ENCODE measurements at regions not wholly inside any gene's neighbourhood (a gene's known extent, or its start where the extent isn't known, plus 50 kb on each side); places are given as distances from the start of the nearest gene placed in this dataset.

- no peak for ATAC-seq
- WGBS, 2 donors (ENCODE audit: low coverage in 1 of 2), result 98% methylated on average over 5 of the region's 6 CpGs; no CpG with 5 or more reads in 1 of the 2 donors
- no peaks in the 10 kb centered on the region for H3K36me3 ChIP-seq
- H3K27ac ChIP-seq, result no peak overlapping the region
- no peak overlapping the region for H3K4me3 ChIP-seq
- H3K9me3 ChIP-seq, result no peaks in the 10 kb centered on the region
- H3K4me1 ChIP-seq, result no peaks in the 10 kb centered on the region
- TF ChIP-seq POLR2A (IDR thresholded peaks at IDR 0.05), result no peak
- no peak for TF ChIP-seq CTCF (IDR thresholded peaks at IDR 0.05)
- TF ChIP-seq EP300 (IDR thresholded peaks at IDR 0.05), result no peak
- TF ChIP-seq POLR2AphosphoS5 (IDR thresholded peaks at IDR 0.05), result no peak
- peaks cover 14% of the 10 kb centered on the region for H3K27me3 ChIP-seq
Observed at GRCh38 chr11:45395421-45395820, 109.3 kb upstream of the SYT13 start.

- Histone ChIP-seq H3K4me1 (no peaks in the 10 kb centered on the region), H3K4me3 (no peak overlapping the region), H3K9me3 (no peaks in the 10 kb centered on the region), H3K27ac (no peak overlapping the region), H3K27me3 (peaks cover 13% of the 10 kb centered on the region), H3K36me3 (no peaks in the 10 kb centered on the region)
- whole genome bisulfite sequencing, 2 donors (ENCODE audit: low coverage in 1 of 2), result 89 to 98% methylated on average over 5 to 7 of the region's 8 CpGs
- no peak for ATAC-seq
- TF ChIP-seq EP300 (IDR thresholded peaks at IDR 0.05) (no peak), POLR2AphosphoS5 (IDR thresholded peaks at IDR 0.05) (no peak), POLR2A (IDR thresholded peaks at IDR 0.05) (no peak)
Observed at GRCh38 chr11:45394294-45395085, 108.3 kb upstream of the SYT13 start.

GRCh38 chr11:45393826-45394225, 107.7 kb upstream of the SYT13 start:
- H3K27me3 ChIP-seq, result peaks cover 13% of the 10 kb centered on the region
- no peak for ATAC-seq
- H3K4me3 ChIP-seq, result no peak overlapping the region
- H3K4me1 ChIP-seq, result no peaks in the 10 kb centered on the region
- H3K27ac ChIP-seq, result no peak overlapping the region
- H3K36me3 ChIP-seq, result no peaks in the 10 kb centered on the region
- H3K9me3 ChIP-seq, result no peaks in the 10 kb centered on the region
- TF ChIP-seq EP300 (IDR thresholded peaks at IDR 0.05) (no peak), POLR2A (IDR thresholded peaks at IDR 0.05) (no peak), POLR2AphosphoS5 (IDR thresholded peaks at IDR 0.05) (no peak), CTCF (IDR thresholded peaks at IDR 0.05) (no peak)
- WGBS, 2 donors (ENCODE audit: low coverage in 1 of 2), result 94 to 96% methylated on average over 5 to 6 of the region's 11 CpGs

GRCh38 chr11:45393334-45393733, 107.2 kb upstream of the SYT13 start:
- Histone ChIP-seq H3K27ac (no peak overlapping the region), H3K36me3 (no peaks in the 10 kb centered on the region), H3K4me1 (no peaks in the 10 kb centered on the region), H3K27me3 (peaks cover 13% of the 10 kb centered on the region), H3K4me3 (no peak overlapping the region), H3K9me3 (no peaks in the 10 kb centered on the region)
- TF ChIP-seq POLR2AphosphoS5 (IDR thresholded peaks at IDR 0.05) (no peak), EP300 (IDR thresholded peaks at IDR 0.05) (no peak), POLR2A (IDR thresholded peaks at IDR 0.05) (no peak), CTCF (IDR thresholded peaks at IDR 0.05) (no peak)
- 79 to 100% methylated on average over 1 to 6 of the region's 6 CpGs for WGBS, 2 donors (ENCODE audit: low coverage in 1 of 2)
- no peak for ATAC-seq

- Histone ChIP-seq H3K27me3 (peaks cover 13% of the 10 kb centered on the region), H3K9me3 (no peaks in the 10 kb centered on the region), H3K36me3 (no peaks in the 10 kb centered on the region), H3K27ac (no peak overlapping the region), H3K4me3 (no peak overlapping the region), H3K4me1 (no peaks in the 10 kb centered on the region)
- 39 to 52% methylated on average over 5 to 6 of the region's 12 CpGs for WGBS, 2 donors (ENCODE audit: low coverage in 1 of 2)
- no peak for TF ChIP-seq POLR2A (IDR thresholded peaks at IDR 0.05)
- TF ChIP-seq POLR2AphosphoS5 (IDR thresholded peaks at IDR 0.05), result no peak
- no peak for TF ChIP-seq CTCF (IDR thresholded peaks at IDR 0.05)
- no peak for ATAC-seq
Observed at GRCh38 chr11:45392591-45393091, 106.5 kb upstream of the SYT13 start.

All from gastroesophageal sphincter (tissue), 4 donors.